ENCODE measurements at regions not wholly inside any gene's neighbourhood (a gene's known extent, or its start where the extent isn't known, plus 50 kb on each side); places are given as distances from the start of the nearest gene placed in this dataset.

DNA sequence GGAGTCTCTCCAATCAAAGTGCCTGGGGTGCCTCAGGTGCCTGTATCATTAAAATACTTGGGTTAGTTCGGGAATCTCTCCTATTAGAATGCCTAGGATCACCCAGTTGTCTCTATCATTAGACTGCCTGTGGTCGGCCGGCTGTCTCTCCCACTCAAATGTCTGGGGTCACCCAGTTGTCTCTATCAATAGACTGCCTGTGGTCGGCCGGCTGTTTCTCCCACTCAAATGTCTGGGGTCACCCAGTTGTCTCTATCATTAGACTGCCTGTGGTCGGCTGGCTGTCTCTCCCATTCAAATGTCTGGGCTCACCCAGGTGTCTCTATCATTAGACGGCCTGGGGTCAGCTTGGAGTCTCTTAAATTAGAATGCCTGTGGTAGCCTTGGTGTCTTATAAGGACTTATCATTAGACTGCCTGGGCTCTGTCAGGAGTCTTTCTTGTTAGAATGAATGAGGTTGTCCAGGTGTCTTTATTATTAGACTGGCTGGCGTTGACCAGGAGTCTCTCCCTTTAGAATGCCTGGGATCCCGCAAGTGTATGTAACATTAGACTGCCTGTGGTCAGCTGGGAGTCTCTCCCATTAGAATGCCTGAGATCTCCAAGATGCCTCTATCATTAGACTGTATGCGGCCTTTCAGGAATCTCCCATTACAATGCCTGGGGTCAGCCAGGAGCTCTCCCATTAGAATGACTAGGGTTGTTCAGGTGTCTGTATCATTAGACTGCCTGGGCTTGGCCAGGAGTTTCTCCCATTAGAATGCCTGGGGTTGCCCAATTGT lies 1555.5 kb downstream of the UQCRFS1 start:
- Histone ChIP-seq H3K36me3 (ENCODE audit: control insufficient read depth, insufficient read depth, low read length) (no peaks in the 10 kb centered on the region), H3K4me3 (ENCODE audit: low read depth, low read length) (no peak overlapping the region), H3K27me3 (ENCODE audit: control insufficient read depth, insufficient read depth, low read length) (no peaks in the 10 kb centered on the region)
- DNase-seq (ENCODE audit: low read depth), result no peak
- no peak for TF ChIP-seq CTCF (IDR thresholded peaks at IDR 0.05; ENCODE audit: insufficient read depth, low read length, severe bottlenecking)
- no peak for FAIRE-seq

DNA sequence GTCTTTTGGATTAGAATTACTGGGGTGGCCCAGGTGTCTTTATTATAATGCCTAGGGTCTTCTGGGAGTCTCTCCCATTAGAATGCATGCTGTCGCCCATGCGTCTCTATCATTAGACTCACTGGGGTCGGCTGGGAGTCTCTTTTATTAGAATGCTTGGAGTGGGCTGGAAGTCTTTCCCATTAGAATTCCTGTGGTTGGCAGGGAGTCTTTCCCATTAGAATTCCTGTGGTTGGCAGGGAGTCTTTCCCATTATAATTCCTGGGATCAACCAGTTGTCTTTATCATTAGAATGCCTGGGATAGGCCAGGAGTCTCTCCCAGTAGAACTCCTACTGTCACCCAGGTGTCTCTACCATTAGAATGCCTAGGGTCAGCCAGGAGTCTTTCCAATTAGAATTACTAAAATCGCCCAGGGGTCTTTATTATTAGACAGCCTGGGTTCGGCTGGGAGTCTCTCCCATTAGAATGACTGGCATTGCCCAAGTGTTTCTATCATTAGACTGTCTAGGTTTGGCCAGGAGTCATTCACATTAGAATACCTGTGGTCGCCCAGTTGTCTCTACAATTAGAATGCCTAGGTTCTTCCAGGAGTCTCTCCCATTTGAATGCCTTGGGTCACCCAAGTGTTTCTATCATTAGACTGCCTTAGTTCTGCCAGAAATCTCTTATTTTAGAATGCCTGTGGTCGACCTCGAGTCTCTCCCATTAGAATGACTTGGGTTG lies 1558.5 kb downstream of the UQCRFS1 start:
- Histone ChIP-seq H3K4me3 (ENCODE audit: low read depth, low read length) (no peak overlapping the region), H3K27me3 (ENCODE audit: control insufficient read depth, insufficient read depth, low read length) (no peaks in the 10 kb centered on the region), H3K36me3 (ENCODE audit: control insufficient read depth, insufficient read depth, low read length) (no peaks in the 10 kb centered on the region)
- no peak for TF ChIP-seq CTCF (IDR thresholded peaks at IDR 0.05; ENCODE audit: insufficient read depth, low read length, severe bottlenecking)
- FAIRE-seq (no peak), DNase-seq (ENCODE audit: low read depth) (no peak)

DNA sequence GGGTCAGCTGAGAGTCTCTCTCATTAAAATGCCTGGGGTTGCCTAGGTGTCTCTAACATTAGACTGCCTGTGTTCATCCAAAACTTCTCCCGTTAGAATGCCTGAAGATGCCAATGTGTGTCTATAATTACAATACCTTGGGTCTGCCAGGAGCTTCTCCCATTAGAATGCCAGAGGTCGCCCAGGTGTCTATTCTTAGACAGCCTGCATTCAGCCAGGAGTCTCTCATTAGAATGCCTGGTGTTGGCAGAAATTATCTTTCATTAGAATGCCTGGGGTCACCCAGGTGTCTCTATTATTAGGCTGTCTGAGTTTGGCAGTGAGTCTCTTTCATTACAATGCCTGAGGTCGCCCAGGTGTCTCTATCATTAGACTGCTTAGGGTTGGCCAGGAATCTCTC lies 1560.2 kb downstream of the UQCRFS1 start:
- H3K36me3 ChIP-seq (ENCODE audit: control insufficient read depth, insufficient read depth, low read length), result no peaks in the 10 kb centered on the region
- DNase-seq (ENCODE audit: low read depth) (no peak), FAIRE-seq (no peak)
- no peak for TF ChIP-seq CTCF (IDR thresholded peaks at IDR 0.05; ENCODE audit: insufficient read depth, low read length, severe bottlenecking)
- no peak overlapping the region for H3K4me3 ChIP-seq (ENCODE audit: low read depth, low read length)
- H3K27me3 ChIP-seq (ENCODE audit: control insufficient read depth, insufficient read depth, low read length), result no peaks in the 10 kb centered on the region

GRCh38 chr19:27652281-27652680 lies 1560.7 kb downstream of the UQCRFS1 start:
- no peak for FAIRE-seq

GRCh38 chr19:27647423-27647822 lies 1565.5 kb downstream of the UQCRFS1 start:
- Histone ChIP-seq H3K27me3 (ENCODE audit: control insufficient read depth, insufficient read depth, low read length) (no peaks in the 10 kb centered on the region), H3K4me3 (ENCODE audit: low read depth, low read length) (no peak overlapping the region), H3K36me3 (ENCODE audit: control insufficient read depth, insufficient read depth, low read length) (no peaks in the 10 kb centered on the region)
- FAIRE-seq (no peak), DNase-seq (ENCODE audit: low read depth) (no peak)
- TF ChIP-seq CTCF (IDR thresholded peaks at IDR 0.05; ENCODE audit: insufficient read depth, low read length, severe bottlenecking), result no peak

More at GRCh38 chr19:27652281-27652680, 1560.7 kb downstream of the UQCRFS1 start:
- DNase-seq (ENCODE audit: low read depth), result no peak
- no peak for TF ChIP-seq CTCF (IDR thresholded peaks at IDR 0.05; ENCODE audit: insufficient read depth, low read length, severe bottlenecking)
- Histone ChIP-seq H3K27me3 (ENCODE audit: control insufficient read depth, insufficient read depth, low read length) (no peaks in the 10 kb centered on the region), H3K4me3 (ENCODE audit: low read depth, low read length) (no peak overlapping the region), H3K36me3 (ENCODE audit: control insufficient read depth, insufficient read depth, low read length) (no peaks in the 10 kb centered on the region)

All from bronchial epithelial cell (primary cell).